ENCODE measurements at regions not wholly inside any gene's neighbourhood (a gene's known extent, or its start where the extent isn't known, plus 50 kb on each side); places are given as distances from the start of the nearest gene placed in this dataset.

GRCh38 chr1:203985044-203985443, 87.9 kb upstream of the SOX13 start:
- Mint-ChIP-seq H3K27me3 (ENCODE audit: insufficient read depth, low read depth) (peaks cover 4% of the 10 kb centered on the region), H3K36me3 (peaks cover 4% of the 10 kb centered on the region), H3K4me3 (no peak overlapping the region), H3K9me3 (peaks cover 31% of the 10 kb centered on the region), H3K4me1 (peaks cover 19% of the 10 kb centered on the region), H3K27ac (peak overlapping the region; percentile 97)
- no peak overlapping the region for H3K4me3 ChIP-seq
- no peaks in the 10 kb centered on the region for H3K79me2 ChIP-seq (ENCODE audit: low read depth)
- no peak overlapping the region for H3K9ac ChIP-seq
- no peak overlapping the region for H2AFZ ChIP-seq (replicated peaks)
- peaks cover 25% of the 10 kb centered on the region for H3K4me1 ChIP-seq
- no peaks in the 10 kb centered on the region for H3K36me3 ChIP-seq
- H3K27ac ChIP-seq = peak overlapping the region; percentile 95
- TF ChIP-seq EZH2 (IDR thresholded peaks at IDR 0.05) (no peak), CTCF (IDR thresholded peaks at IDR 0.05) (peak; percentile 9), EZH2phosphoT487 (IDR thresholded peaks at IDR 0.05) (peak; percentile 59)
- no peaks in the 10 kb centered on the region for H3K27me3 ChIP-seq
- H3F3A ChIP-seq (ENCODE audit: low read depth) = peaks cover 27% of the 10 kb centered on the region
- peak; percentile 90 for DNase-seq (ENCODE audit: low spot score)
- H3K4me2 ChIP-seq = peak overlapping the region; percentile 61
- peaks cover 14% of the 10 kb centered on the region for H3K9me3 ChIP-seq (ENCODE audit: low read depth)
- H4K20me1 ChIP-seq (ENCODE audit: low read depth) = no peaks in the 10 kb centered on the region

GRCh38 chr1:203985676-203986075, 87.2 kb upstream of the SOX13 start:
- Histone ChIP-seq H3K9me3 (ENCODE audit: low read depth) (peaks cover 14% of the 10 kb centered on the region), H3K27me3 (no peaks in the 10 kb centered on the region), H2AFZ (replicated peaks) (no peak overlapping the region), H3K4me1 (peaks cover 25% of the 10 kb centered on the region), H3F3A (ENCODE audit: low read depth) (peaks cover 27% of the 10 kb centered on the region), H3K79me2 (ENCODE audit: low read depth) (no peaks in the 10 kb centered on the region), H3K9ac (no peak overlapping the region), H3K4me3 (no peak overlapping the region), H3K4me2 (peak overlapping the region; percentile 61), H3K36me3 (no peaks in the 10 kb centered on the region), H4K20me1 (ENCODE audit: low read depth) (no peaks in the 10 kb centered on the region), H3K27ac (peak overlapping the region; percentile 95)
- Mint-ChIP-seq H3K27ac (peak overlapping the region; percentile 97), H3K4me3 (no peak overlapping the region), H3K4me1 (peaks cover 19% of the 10 kb centered on the region), H3K36me3 (peaks cover 4% of the 10 kb centered on the region), H3K27me3 (ENCODE audit: insufficient read depth, low read depth) (peaks cover 4% of the 10 kb centered on the region), H3K9me3 (peaks cover 31% of the 10 kb centered on the region)
- TF ChIP-seq CTCF (IDR thresholded peaks at IDR 0.05) (no peak), EZH2 (IDR thresholded peaks at IDR 0.05) (no peak), EZH2phosphoT487 (IDR thresholded peaks at IDR 0.05) (no peak)
- no peak for DNase-seq (ENCODE audit: low spot score)

GRCh38 chr1:203986887-203987461, 85.9 kb upstream of the SOX13 start:
- Mint-ChIP-seq H3K27ac (no peak overlapping the region), H3K36me3 (peaks cover 4% of the 10 kb centered on the region), H3K27me3 (ENCODE audit: insufficient read depth, low read depth) (peaks cover 4% of the 10 kb centered on the region), H3K4me3 (no peak overlapping the region), H3K9me3 (peaks cover 29% of the 10 kb centered on the region), H3K4me1 (peaks cover 19% of the 10 kb centered on the region)
- Histone ChIP-seq H3K27me3 (no peaks in the 10 kb centered on the region), H3K79me2 (ENCODE audit: low read depth) (no peaks in the 10 kb centered on the region), H3K4me2 (no peak overlapping the region), H3K4me1 (peaks cover 25% of the 10 kb centered on the region), H3F3A (ENCODE audit: low read depth) (peaks cover 27% of the 10 kb centered on the region), H3K4me3 (no peak overlapping the region), H4K20me1 (ENCODE audit: low read depth) (no peaks in the 10 kb centered on the region), H3K36me3 (no peaks in the 10 kb centered on the region), H3K9ac (no peak overlapping the region), H3K9me3 (ENCODE audit: low read depth) (peaks cover 14% of the 10 kb centered on the region), H3K27ac (no peak overlapping the region), H2AFZ (replicated peaks) (no peak overlapping the region)
- no peak for DNase-seq (ENCODE audit: low spot score)
- no peak for TF ChIP-seq EZH2phosphoT487 (IDR thresholded peaks at IDR 0.05)
- TF ChIP-seq EZH2 (IDR thresholded peaks at IDR 0.05) = no peak
- TF ChIP-seq CTCF (IDR thresholded peaks at IDR 0.05) = no peak
